IMR-90 (cell line): ENCODE measurements at regions not wholly inside any gene's neighbourhood (a gene's known extent, or its start where the extent isn't known, plus 50 kb on each side); places are given as distances from the start of the nearest gene placed in this dataset.

Experiments used
- ATAC-seq: fragments of 200-7000 bp; cut with Tn5 transposase; 2 replicates; pipeline ENCODE4 v1.9.1; 2020; ENCODE audit warnings: low read depth, mild to moderate bottlenecking, moderate library complexity
- BruUV-seq: library from RNA; stranded (reverse); fragments of 400-500 nt; replicated peaks from 2 replicates; lab custom pipeline; 2021; lab: Mats Ljungman, UMichigan
- CTCF ChIA-PET: fragments of 300-600 bp; formaldehyde crosslinking; extraction: SDS; loops from one replicate; lab custom pipeline; 2021; ENCODE audit warnings: antibody characterized with exemption; lab: Yijun Ruan, JAX
- POLR2A ChIA-PET: fragments of 300-600 bp; sonication (Branson Sonifier 250); formaldehyde crosslinking; loops from one replicate; lab custom pipeline; 2022; ENCODE audit warnings: antibody characterized with exemption; ENCODE audit not compliant: unreplicated experiment; lab: Charles Lee
- DNase-seq: peaks from one replicate; pipeline ENCODE4 v3.0.0; 2013
- H2AFZ ChIP-seq: replicated peaks from 2 replicates; pipeline ENCODE3; 2013; ENCODE audit warnings: low read length, mild to moderate bottlenecking; ENCODE audit not compliant: poor library complexity
- H2AK5ac ChIP-seq: 2 replicates; pipeline ENCODE4 v1.6.1; 2013; ENCODE audit warnings: low read depth, low read length, inconsistent platforms
- H2AK9ac ChIP-seq: replicated peaks from 2 replicates; pipeline ENCODE3; 2013; ENCODE audit warnings: mild to moderate bottlenecking, low read depth, low read length, moderate library complexity; ENCODE audit not compliant: poor library complexity
- H2BK120ac ChIP-seq: 2 replicates; pipeline ENCODE4 v1.6.1; 2013; ENCODE audit warnings: low read depth, low read length, inconsistent platforms
- H2BK15ac ChIP-seq: 3 replicates; pipeline ENCODE4 v1.6.1; 2013; ENCODE audit warnings: low read depth, low read length, inconsistent platforms
- H2BK20ac ChIP-seq: 2 replicates; pipeline ENCODE4 v1.6.1; 2013; ENCODE audit warnings: low read depth, mild to moderate bottlenecking, inconsistent platforms, low read length, moderate library complexity
- H2BK5ac ChIP-seq: 2 replicates; pipeline ENCODE4 v1.6.1; 2013; ENCODE audit warnings: mild to moderate bottlenecking, low read depth, low read length, inconsistent platforms; ENCODE audit not compliant: poor library complexity, severe bottlenecking
- H3K14ac ChIP-seq: replicated peaks from 2 replicates; pipeline ENCODE4 v1.6.1; 2013; ENCODE audit warnings: low read depth, low read length, inconsistent platforms
- H3K18ac ChIP-seq: 2 replicates; pipeline ENCODE4 v1.6.1; 2013; ENCODE audit warnings: low read depth, low read length, control low read depth
- H3K23ac ChIP-seq: 2 replicates; pipeline ENCODE4 v1.6.1; 2013; ENCODE audit warnings: low read depth, low read length, inconsistent platforms
- H3K27ac ChIP-seq: 2 replicates; pipeline ENCODE4 v1.5.1; 2013; ENCODE audit warnings: mild to moderate bottlenecking, control low read depth, low read length; ENCODE audit not compliant: insufficient read depth
- H3K27me3 ChIP-seq: 2 replicates; pipeline ENCODE4 v1.6.1; 2013; ENCODE audit warnings: low read length; ENCODE audit not compliant: control insufficient read depth, insufficient read depth
- H3K36me3 ChIP-seq: 2 replicates; pipeline ENCODE4 v1.6.1; 2013; ENCODE audit warnings: low read length, mixed read lengths; ENCODE audit not compliant: control insufficient read depth, insufficient read depth
- H3K4ac ChIP-seq: 2 replicates; pipeline ENCODE4 v1.6.1; 2013; ENCODE audit warnings: low read depth, low read length, inconsistent platforms
- H3K4me1 ChIP-seq: 2 replicates; pipeline ENCODE4 v1.6.1; 2013; ENCODE audit warnings: low read length, mixed read lengths; ENCODE audit not compliant: control insufficient read depth, insufficient read depth
- H3K4me2 ChIP-seq: 2 replicates; pipeline ENCODE4 v1.6.1; 2013; ENCODE audit warnings: low read depth, mild to moderate bottlenecking, control low read depth, low read length, moderate library complexity
- H3K4me3 ChIP-seq: 2 replicates; pipeline ENCODE4 v1.5.1; 2013; ENCODE audit warnings: low read depth, mild to moderate bottlenecking, control low read depth, low read length, moderate library complexity; ENCODE audit not compliant: insufficient read depth
- H3K56ac ChIP-seq: 2 replicates; pipeline ENCODE4 v1.6.1; 2013; ENCODE audit warnings: low read length, inconsistent platforms; ENCODE audit not compliant: insufficient read depth; ENCODE audit errors: extremely low read depth
- H3K79me1 ChIP-seq, 2 experiments: 2 replicates each; pipeline ENCODE4 v1.6.1; 2013; ENCODE audit warnings: low read length in 2 of 2, inconsistent platforms in 1 of 2, low read depth in 1 of 2
- H3K9ac ChIP-seq: 2 replicates; pipeline ENCODE4 v1.6.1; 2013; ENCODE audit warnings: low read depth, low read length, control low read depth
- H3K9me1 ChIP-seq: 2 replicates; pipeline ENCODE4 v1.6.1; 2013; ENCODE audit warnings: low read length, inconsistent platforms; ENCODE audit not compliant: insufficient read depth
- H3K9me3 ChIP-seq: 2 replicates; pipeline ENCODE4 v1.6.1; 2013; ENCODE audit warnings: low read length; ENCODE audit not compliant: control insufficient read depth, insufficient read depth
- H4K20me1 ChIP-seq: 2 replicates; pipeline ENCODE4 v1.6.1; 2013; ENCODE audit warnings: low read length, inconsistent platforms; ENCODE audit not compliant: insufficient read depth
- H4K5ac ChIP-seq: 2 replicates; pipeline ENCODE4 v1.6.1; 2013; ENCODE audit warnings: mild to moderate bottlenecking, low read depth, low read length, control low read depth
- H4K8ac ChIP-seq, 2 experiments: 2 replicates each; pipeline ENCODE4 v1.6.1; 2013; ENCODE audit warnings: low read depth in 2 of 2, low read length in 2 of 2, control low read depth in 1 of 2, inconsistent platforms in 1 of 2
- H4K91ac ChIP-seq: 2 replicates; pipeline ENCODE4 v1.6.1; 2013; ENCODE audit warnings: low read depth, low read length, inconsistent platforms; ENCODE audit not compliant: insufficient read depth
- MXI1 ChIP-seq: IDR thresholded peaks from 2 replicates; pipeline ENCODE4 v1.6.1; 2012; ENCODE audit warnings: low read depth, mild to moderate bottlenecking, low read length, moderate library complexity, borderline replicate concordance
- WGBS, 2 experiments: methylation state at CpG; one replicate each; pipeline versions ENCODE4 v1.1.5 to v1.1.7; 2013; ENCODE audit warnings: missing lambda C conversion rate in 2 of 2; ENCODE audit not compliant: insufficient read length in 1 of 2; ENCODE audit errors: extremely low coverage in 2 of 2; 5-methylcytosine and 5-hydroxymethylcytosine counted together
- dilution Hi-C: fragments of 300-500 bp; cut with HindIII; formaldehyde crosslinking; loops from one replicate; pipeline ENCODE4 v1.14.3; 2018; ENCODE audit warnings: low sequenced_read_pairs; ENCODE audit not compliant: unreplicated experiment
- in situ Hi-C: fragments of 300-500 bp; cut with MboI; formaldehyde crosslinking; loops from 3 replicates; pipeline ENCODE4 v1.14.3; 2019; ENCODE audit warnings: low sequenced_read_pairs, inconsistent platforms, mixed read lengths
- intact Hi-C: fragments of 100-400 bp; cut with micrococcal nuclease; formaldehyde crosslinking; loops from 2 replicates; pipeline ENCODE4 v1.10.0; 2022

DNA sequence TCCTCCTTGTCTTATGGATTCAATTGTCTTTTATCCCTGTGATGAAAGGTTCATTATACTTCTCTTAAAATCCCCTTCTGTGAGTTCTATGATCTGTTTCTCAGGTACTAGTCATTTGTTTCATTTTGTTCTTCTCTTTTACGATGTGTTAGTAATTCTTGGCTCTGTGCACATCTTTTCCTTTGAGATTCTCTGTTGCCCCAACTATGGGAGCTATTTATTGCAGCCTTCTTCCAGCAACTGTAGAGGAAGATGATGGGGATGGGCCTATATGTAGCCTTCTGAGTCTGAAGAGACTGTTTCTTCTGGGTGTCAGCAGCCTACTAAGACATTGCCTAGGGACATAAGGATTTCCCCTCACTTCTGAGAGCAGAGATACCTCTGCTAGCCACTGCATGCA is 50.4 kb upstream of the TRERF1 start:
- no peaks in the 10 kb centered on the region for H3K9me3 ChIP-seq
- dilution Hi-C loops (no loop called here), in situ Hi-C loops (no loop called here), intact Hi-C loops (no loop called here)
- H2AFZ ChIP-seq = no peak overlapping the region
- H3K36me3 ChIP-seq = no peaks in the 10 kb centered on the region
- DNase-seq (no peak), ATAC-seq (no peak)
- H3K56ac ChIP-seq = no peak overlapping the region
- H3K4me3 ChIP-seq = no peak overlapping the region
- H3K79me1 ChIP-seq = no peaks in the 10 kb centered on the region
- no TSS peak for BruUV-seq
- H4K91ac ChIP-seq = no peak overlapping the region
- H3K4me1 ChIP-seq = no peaks in the 10 kb centered on the region
- no peak overlapping the region for H3K9ac ChIP-seq
- H3K4ac ChIP-seq = no peak overlapping the region
- H4K5ac ChIP-seq = no peak overlapping the region
- no peak overlapping the region for H3K14ac ChIP-seq
- no peak overlapping the region for H2BK20ac ChIP-seq
- no peaks in the 10 kb centered on the region; the same call in 1 of the 2 replicates for H3K27me3 ChIP-seq
- ChIA-PET POLR2A (no interaction called here), CTCF (interaction anchor here (1.3 kb wide), 1 partner anchor 9 kb away, joined by 3 read pairs; no protein-coding TSS in a partner anchor)
- no peak overlapping the region for H2BK120ac ChIP-seq
- H3K18ac ChIP-seq = no peak overlapping the region
- H2AK5ac ChIP-seq = no peak overlapping the region
- no CpG with 5 or more reads among the region's 1 CpG for WGBS, 2 experiments
- no peak overlapping the region for H3K27ac ChIP-seq
- H4K20me1 ChIP-seq = no peaks in the 10 kb centered on the region
- no peak overlapping the region for H3K4me2 ChIP-seq
- no peak overlapping the region for H2BK5ac ChIP-seq
- H2AK9ac ChIP-seq = no peak overlapping the region
- TF ChIP-seq MXI1 = no peak
- no peak overlapping the region for H3K23ac ChIP-seq
- H3K9me1 ChIP-seq = no peaks in the 10 kb centered on the region
- H4K8ac ChIP-seq = no peak overlapping the region
- H2BK15ac ChIP-seq = no peak overlapping the region
